ENCODE measurements at regions not wholly inside any gene's neighbourhood (a gene's known extent, or its start where the extent isn't known, plus 50 kb on each side); places are given as distances from the start of the nearest gene placed in this dataset.
"Not testable (repeated sequence)": the region's sequence is repeated elsewhere in the genome, so short reads cannot be mapped to it uniquely, and the experiment has no call there.

DNA sequence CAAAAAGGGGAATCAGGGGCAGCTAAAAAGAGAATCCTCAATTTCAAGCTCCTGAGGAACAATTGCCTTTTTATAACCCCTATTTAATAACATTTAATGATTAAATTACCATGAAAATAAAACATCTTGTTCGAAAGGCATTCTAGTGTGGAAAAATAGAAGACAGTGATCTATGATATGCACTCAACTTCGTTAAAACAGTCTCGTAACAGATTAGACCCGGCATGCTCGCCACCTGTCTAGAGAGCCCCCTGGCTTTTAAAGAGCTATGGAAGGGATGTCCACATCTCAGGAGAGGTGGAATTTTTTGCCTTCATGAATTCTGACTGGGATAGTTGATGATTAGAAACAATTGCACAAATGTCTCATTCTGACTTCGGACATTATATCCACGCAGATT lies 153.7 kb upstream of the MDFIC2 start:
- DNase-seq, result no peak

DNA sequence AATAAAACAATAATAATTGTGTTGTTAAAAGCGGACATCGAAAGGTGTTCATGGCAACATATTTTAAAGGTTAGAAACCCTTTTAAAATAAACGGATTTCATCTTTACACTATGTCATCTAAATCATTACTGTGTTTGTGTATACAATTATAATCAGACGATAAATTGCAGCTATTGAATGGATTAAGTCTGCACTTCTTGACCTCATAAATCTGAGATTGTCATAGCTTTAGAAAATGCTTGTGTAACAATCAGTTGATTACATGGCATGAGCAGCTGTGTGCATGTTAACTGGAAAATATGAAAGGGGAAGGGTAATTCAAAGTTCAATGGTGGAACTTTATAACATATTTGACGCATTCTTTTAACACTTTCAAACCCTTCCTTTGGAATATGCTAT lies 152.4 kb upstream of the MDFIC2 start:
- no peak for DNase-seq

DNA sequence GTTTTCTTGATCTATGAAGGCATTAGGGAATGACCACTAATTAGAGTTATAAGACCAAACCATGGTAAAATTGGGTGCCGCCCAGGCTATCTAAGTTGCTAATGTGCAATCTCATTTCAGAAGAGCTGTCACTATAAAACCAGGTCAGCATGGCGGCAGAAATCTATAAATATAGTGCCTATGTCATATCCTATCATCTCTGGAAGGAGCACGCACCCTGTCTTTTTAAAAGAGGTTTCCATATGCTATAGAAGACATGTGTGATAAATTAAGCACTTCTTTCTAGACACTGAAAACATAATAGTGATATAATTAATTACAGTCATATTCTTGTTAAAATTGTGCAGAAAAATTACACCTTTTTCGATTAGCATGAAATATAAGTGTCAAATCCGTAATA lies 152.0 kb upstream of the MDFIC2 start:
- DNase-seq, result no peak

DNA sequence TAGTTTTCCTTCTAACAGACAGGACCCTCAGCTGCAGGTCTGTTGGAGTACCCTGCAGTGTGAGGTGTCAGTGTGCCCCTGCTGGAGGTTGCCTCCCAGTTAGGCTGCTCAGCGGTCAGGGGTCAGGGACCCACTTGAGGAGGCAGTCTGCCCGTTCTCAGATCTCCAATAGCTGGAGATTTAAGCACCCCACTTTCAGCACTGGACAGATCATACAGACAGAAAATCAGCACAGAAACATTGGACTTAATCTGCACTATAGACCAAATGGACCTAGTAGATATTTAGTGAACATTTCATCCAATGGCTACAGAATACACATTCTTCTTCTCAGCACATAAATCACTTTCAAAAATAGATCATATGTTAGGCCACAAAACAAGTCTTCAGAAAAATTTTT lies 137.8 kb upstream of the MDFIC2 start:
- not testable (repeated sequence) for DNase-seq

DNA sequence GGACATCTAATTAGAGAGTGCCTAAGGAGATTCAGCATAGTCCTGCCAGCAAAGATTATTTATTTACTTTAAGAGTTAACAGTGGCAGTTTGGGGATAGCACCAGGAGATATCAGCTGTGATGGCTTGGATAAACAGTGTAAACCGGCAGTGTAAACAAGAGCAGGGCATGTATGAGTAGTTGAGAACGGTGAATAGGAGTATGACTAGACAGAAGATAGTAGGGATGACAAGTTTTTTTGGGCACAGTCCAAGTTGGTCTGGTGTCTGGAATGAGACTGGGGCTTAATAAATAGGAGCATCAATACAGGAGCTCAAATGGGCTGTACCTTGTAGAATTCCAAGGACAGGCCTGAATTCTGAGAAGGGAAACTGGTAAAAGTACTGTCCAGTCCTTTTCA lies 123.0 kb upstream of the MDFIC2 start:
- DNase-seq, result not testable (repeated sequence)

DNA sequence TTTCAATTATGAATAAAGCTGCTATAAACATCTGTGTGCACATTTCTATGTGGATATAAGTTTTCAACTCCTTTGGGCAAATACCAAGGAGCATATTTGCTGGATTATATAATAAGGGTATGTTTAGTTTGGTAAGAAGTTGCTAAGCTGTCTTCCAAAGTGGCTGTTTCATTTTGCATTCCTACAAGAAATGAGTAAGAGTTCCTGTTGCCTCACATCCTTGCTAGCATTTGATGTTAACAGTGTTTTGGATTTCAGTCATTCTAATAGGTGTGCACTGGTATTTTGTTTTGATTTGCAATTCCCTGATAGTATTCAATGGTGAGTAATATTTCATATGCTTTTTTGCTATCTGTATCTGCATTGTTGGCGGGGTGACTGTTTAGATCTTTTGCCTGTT lies 120.7 kb upstream of the MDFIC2 start:
- DNase-seq, result no peak

DNA sequence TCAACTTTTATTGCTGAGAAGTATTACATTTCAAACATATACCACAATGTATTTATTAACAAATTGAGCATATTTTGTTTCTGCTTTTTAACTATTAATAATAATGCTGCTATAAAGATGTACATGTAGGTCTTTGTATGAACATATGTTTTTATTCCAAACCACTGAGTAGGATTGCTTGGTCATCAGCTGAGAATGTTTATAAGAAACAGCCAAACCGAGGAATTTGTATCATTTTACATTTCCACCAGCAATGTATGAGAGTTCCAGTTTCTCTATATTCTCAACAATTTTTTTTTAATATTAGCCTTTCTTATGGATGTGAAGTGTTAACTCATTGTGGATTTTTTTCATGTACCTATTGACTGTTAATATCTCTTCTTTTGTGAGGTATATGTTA lies 119.5 kb upstream of the MDFIC2 start:
- no peak for DNase-seq

DNA sequence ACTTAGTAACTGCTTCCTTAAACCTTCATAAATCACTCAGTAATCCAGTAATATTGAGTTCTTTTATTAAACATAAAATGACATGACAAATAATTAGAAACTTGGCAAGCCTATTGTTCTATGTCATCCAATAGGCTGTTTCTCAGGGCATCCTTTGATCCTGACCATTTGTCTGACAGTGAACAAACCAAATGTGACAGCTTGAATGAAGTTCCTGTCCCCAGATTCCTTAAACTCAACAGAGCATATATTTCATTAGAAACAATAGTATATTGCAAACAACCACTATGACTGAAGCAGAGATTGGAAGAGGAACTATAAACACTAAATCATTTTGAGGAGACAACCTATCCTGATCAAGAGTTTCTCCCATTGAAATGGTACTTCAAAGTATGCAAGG lies 113.6 kb upstream of the MDFIC2 start:
- DNase-seq, result no peak

DNA sequence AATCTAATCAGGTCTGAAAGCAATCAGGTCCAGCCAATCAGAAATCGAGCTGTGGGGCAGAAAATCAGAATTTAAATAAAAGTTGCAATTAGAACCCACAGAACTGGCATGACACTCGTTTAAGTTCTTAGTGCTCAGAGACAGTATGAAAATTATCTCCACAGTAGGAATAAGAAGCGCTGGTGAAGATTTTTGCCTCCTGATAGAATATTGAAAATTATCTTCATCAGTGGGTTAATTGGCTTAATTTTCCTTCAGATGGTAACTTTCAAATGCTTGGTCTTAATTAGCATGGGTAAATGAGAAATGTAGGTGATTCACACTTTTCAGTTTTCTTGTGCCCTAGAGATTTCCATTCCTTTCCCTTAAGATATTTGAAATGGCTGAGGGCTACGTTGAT lies 109.1 kb upstream of the MDFIC2 start:
- DNase-seq, result no peak

DNA sequence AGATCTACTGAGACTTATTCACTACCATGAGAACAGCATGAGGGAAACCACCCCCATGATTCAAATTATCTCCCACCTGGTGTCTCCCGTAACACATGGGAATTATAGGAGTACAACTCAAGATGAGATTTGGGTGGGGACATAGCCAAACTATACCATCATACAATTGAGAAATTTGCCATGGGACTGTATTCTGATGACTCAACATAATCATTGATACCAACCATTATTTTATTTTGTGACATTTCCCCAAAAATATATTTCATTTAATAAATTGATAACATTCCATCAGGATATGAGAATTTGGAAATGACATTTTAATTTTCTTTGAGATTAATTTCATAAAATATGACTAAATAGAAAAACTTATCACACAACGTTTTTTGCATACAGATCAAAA lies 96.6 kb upstream of the MDFIC2 start:
- DNase-seq, result no peak

DNA sequence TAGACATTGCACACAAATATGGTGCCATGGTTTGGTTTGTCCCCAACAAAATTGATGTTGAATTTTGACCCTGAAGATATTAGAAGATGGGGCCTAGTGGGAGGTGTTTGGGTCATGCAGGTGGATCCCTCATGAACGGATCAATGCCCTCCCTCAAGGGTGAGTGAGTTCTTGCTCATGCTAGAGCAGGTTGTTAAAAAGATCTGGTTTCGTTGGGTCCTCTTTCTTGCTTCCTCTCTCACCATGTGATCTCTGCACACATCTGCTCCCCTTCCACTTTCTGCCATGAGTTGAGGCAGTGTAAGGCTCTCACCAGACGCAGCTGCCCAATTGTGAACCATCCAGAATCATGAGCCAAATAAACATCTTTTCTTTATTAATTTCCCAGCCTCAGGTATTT lies 87.8 kb upstream of the MDFIC2 start:
- DNase-seq, result no peak

DNA sequence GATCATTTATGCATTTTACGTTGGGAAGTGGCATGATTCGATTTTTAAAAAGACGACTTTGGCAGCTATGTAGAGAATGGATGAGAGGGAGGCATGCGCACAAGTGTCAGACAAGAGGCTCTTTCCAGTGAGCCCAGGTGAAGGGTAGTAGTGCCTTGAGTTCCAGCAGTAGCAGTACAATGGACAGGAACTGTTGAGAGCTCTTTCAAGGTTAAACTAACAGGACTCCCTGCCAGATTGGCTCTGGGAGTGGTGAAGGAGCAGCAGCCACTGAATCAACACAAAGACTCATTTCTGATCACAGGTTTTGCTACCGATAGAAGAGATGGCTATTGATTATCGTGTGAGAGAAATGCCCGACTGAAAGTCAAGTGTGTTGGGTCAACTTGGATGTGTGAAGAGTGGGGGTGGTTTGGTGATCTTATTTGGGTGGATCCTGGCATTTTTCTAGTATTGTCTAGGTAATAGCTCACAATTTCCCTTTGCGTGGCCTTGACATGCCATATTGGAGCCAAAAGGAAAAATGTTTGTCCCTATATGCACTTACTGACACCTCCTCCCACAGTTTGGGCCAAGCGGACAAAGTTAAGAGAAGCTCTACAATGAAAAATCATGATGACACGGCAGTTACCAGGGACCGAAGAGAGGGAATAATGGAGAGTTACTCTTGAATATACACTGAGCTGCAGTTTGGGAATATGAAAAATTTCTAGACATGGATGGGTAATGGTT lies 81.6 kb upstream of the MDFIC2 start:
- no peak for DNase-seq

DNA sequence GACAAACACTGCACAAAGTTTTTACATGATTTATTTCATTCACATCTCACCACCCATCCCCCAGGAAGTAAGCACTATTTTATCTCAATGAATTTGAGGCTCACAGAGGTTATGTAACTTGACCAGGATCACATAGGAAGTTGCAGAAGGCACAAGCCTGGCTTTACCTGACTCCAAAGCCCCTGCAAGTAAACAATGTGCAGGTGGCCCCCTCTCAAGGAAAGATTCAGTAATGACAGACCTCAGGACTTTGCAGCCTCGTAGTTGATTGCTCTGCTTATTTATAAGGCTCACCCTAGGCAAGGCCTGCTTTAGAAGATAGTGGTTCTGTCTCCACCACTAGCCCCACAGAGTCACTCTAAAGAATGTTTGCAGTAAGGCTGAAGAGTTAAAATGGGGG lies 79.8 kb upstream of the MDFIC2 start:
- DNase-seq, result no peak

DNA sequence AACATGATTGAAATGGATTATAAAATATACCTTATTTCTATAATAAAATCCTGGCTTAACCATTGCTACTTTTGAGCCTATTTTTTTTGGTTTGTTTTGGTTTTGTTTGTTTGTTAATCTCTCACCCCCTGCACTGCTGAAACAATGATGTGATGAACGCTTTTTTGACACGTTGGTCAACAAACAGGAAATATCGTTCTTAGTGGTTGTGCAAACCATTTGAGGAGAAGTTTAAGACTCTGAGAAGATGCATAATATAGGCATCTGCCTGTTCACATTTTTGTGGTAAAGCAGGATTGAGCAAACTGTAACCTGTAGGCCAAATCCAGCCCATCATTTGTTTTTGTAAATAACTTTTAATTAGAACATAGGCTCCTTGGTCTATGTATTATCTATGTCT lies 75.5 kb upstream of the MDFIC2 start:
- no peak for DNase-seq

DNA sequence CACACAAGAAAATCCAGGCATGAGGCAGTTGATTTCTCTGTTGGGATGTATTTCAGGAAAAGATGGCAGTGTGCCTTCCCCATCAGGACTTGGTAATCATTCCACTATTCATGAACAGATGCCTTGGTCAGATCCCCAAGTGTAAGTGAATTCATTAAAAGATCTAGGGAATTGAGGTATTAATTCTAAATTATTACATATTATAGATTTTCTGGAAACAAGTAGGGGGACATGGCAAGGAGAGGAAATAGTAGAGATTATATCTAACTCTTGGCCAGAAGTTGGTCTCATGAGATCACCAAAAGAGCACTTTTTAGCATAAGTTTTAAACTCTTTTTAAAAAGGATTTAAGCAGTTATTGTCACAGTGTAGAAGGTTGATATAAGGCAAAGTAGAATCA lies 74.4 kb upstream of the MDFIC2 start:
- DNase-seq, result no peak

DNA sequence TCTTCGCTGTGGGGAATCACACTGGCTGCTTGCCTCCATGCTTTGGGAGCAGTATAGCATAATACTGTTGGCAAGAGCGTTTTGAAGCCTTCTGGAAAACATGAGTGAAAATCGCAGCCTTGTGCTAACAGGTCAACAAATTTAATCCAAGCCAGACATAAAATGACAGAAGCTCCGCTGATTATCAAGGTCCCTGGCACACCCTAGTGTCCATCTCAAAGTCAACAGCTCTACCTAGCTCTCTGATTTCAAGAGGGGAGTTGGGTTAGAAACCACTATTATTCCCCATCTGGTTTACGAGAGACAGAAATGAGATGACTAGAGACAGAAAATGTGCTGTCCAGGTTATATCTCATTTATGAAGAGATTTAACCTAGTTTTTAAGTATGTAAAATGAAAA lies 73.6 kb upstream of the MDFIC2 start:
- no peak for DNase-seq

DNA sequence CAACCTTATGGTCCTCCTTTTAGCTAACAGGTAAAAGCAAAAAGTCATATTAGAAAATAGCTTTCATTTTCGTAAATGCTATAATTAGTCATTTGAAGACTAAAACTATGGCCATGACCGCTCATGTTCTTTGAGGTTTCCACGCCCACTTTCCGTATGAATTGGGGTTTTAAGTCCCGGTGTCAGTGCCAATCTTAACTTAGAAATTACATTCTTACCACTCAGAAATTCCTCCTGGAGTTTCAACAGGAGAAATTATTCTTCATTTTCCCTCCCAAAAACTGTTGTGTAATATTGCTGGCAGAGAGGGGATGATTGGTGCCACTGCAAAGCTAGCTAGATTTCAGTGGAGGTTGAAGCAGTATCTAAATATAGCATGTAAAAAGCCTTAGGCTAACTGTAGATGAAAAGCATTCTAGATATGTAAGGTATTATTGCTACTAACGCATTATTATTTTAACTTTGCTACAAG lies 71.0 kb upstream of the MDFIC2 start:
- no peak for DNase-seq

DNA sequence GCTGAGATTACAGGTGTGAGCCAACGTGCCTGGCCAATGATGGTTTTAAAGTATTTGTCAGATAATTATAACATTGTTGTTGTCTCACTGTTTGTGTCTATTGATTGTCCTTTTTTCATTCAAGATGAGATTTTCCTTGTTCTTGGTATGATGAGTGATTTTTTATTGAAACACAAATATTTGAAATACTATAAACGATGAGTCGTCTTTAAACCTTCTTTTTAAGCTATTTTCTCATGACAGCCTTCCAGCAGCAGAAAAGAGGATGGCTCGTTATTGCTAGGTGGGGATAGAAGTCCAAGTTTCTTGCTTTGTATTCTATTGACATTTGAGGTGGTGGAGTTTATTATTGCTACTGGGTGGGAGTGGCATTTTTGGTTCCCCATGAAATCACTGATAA lies 61.7 kb upstream of the MDFIC2 start:
- no peak for DNase-seq
